HL-60 (cell line): ENCODE measurements at regions not wholly inside any gene's neighbourhood (a gene's known extent, or its start where the extent isn't known, plus 50 kb on each side); places are given as distances from the start of the nearest gene placed in this dataset.

ENCODE experiments used
- DNase-seq, 2 experiments: peaks; one replicate each; pipeline ENCODE4 v3.0.0-alpha.2; 2010 to 2020; ENCODE audit warnings: low read depth in 1 of 2, low spot score in 1 of 2
- H3K27ac ChIP-seq: fragments of 250-450 bp; sonication (Bioruptor Pico); replicated peaks from 2 replicates; pipeline ENCODE4 v1.5.1; 2020; ENCODE audit warnings: mild to moderate bottlenecking, moderate library complexity
- H3K27me3 ChIP-seq: fragments of 250-450 bp; sonication (Bioruptor Pico); 2 replicates; pipeline ENCODE4 v1.5.1; 2021; ENCODE audit warnings: mild to moderate bottlenecking, moderate library complexity; ENCODE audit not compliant: insufficient read depth, poor library complexity, severe bottlenecking
- H3K4me3 ChIP-seq: replicated peaks from 2 replicates; pipeline ENCODE4 v1.5.1; 2011; ENCODE audit warnings: mild to moderate bottlenecking, control low read depth, low read length; ENCODE audit not compliant: insufficient read depth
- GABPA ChIP-seq: IDR thresholded peaks from 2 replicates; pipeline ENCODE4 v1.6.1; 2012; ENCODE audit warnings: low read depth
- POLR2AphosphoS5 ChIP-seq: IDR thresholded peaks from 2 replicates; pipeline ENCODE4 v1.6.1; 2012; ENCODE audit warnings: low read depth
- SPI1 ChIP-seq: IDR thresholded peaks from 2 replicates; pipeline ENCODE4 v1.6.1; 2012; ENCODE audit warnings: low read depth, mild to moderate bottlenecking, borderline replicate concordance
- TF ChIP-seq, protein P1 (sequence below): IDR thresholded peaks from one replicate; pipeline ENCODE4 v1.5.1; 2011; ENCODE audit warnings: low read length, control low read depth, inconsistent platforms; ENCODE audit not compliant: insufficient read depth
- TF ChIP-seq, protein P2 (sequence below): IDR thresholded peaks from 2 replicates; pipeline ENCODE4 v1.6.1; 2012; ENCODE audit warnings: low read depth; ENCODE audit not compliant: insufficient replicate concordance

DNA sequence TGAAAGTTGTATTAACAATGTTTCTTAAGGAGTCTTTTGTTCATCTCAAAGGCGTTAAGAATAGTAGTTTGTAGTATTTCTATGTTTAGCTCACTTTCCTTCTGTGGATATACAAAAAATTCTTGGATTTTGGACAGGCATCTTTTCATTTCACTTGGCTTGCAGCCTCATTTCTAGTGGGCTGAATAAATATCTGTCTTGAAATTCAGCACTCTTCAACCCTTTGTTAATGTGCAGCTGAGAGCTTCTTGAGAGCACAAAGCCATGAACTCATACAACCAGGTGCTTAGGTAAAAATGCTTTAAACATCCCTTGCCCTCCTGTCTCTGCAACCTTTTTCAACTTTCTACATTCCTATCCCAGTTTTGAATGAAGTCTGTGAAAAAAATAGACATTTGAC is 1003.2 kb downstream of the C4orf33 start:
- TF ChIP-seq SPI1 (no peak), POLR2AphosphoS5 (no peak), GABPA (no peak)
- TF ChIP-seq, protein P1, sequence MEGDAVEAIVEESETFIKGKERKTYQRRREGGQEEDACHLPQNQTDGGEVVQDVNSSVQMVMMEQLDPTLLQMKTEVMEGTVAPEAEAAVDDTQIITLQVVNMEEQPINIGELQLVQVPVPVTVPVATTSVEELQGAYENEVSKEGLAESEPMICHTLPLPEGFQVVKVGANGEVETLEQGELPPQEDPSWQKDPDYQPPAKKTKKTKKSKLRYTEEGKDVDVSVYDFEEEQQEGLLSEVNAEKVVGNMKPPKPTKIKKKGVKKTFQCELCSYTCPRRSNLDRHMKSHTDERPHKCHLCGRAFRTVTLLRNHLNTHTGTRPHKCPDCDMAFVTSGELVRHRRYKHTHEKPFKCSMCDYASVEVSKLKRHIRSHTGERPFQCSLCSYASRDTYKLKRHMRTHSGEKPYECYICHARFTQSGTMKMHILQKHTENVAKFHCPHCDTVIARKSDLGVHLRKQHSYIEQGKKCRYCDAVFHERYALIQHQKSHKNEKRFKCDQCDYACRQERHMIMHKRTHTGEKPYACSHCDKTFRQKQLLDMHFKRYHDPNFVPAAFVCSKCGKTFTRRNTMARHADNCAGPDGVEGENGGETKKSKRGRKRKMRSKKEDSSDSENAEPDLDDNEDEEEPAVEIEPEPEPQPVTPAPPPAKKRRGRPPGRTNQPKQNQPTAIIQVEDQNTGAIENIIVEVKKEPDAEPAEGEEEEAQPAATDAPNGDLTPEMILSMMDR, result no peak
- TF ChIP-seq, protein P2, sequence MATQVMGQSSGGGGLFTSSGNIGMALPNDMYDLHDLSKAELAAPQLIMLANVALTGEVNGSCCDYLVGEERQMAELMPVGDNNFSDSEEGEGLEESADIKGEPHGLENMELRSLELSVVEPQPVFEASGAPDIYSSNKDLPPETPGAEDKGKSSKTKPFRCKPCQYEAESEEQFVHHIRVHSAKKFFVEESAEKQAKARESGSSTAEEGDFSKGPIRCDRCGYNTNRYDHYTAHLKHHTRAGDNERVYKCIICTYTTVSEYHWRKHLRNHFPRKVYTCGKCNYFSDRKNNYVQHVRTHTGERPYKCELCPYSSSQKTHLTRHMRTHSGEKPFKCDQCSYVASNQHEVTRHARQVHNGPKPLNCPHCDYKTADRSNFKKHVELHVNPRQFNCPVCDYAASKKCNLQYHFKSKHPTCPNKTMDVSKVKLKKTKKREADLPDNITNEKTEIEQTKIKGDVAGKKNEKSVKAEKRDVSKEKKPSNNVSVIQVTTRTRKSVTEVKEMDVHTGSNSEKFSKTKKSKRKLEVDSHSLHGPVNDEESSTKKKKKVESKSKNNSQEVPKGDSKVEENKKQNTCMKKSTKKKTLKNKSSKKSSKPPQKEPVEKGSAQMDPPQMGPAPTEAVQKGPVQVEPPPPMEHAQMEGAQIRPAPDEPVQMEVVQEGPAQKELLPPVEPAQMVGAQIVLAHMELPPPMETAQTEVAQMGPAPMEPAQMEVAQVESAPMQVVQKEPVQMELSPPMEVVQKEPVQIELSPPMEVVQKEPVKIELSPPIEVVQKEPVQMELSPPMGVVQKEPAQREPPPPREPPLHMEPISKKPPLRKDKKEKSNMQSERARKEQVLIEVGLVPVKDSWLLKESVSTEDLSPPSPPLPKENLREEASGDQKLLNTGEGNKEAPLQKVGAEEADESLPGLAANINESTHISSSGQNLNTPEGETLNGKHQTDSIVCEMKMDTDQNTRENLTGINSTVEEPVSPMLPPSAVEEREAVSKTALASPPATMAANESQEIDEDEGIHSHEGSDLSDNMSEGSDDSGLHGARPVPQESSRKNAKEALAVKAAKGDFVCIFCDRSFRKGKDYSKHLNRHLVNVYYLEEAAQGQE, result no peak
- Histone ChIP-seq H3K4me3 (no peak overlapping the region), H3K27ac (no peak overlapping the region), H3K27me3 (no peaks in the 10 kb centered on the region)
- no peak for DNase-seq

DNA sequence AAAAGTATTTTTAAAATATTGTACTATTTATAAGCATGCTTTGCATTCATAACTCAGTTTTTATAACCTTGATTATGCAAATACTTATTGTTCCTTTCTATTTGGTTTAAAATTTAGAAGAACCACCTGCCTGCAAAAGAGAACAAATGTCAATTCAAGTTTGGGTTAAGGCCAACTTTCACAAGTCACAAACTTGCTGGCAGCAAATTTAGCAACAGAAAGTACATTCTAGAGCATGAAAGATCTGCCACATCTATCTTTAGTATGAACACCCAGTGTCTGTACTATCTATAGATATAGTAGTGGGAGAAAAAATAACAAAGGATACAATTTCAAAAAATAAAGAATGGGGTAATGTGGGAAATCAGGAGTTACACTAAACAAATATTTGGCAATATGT is 1014.2 kb downstream of the C4orf33 start:
- no peaks in the 10 kb centered on the region for H3K27me3 ChIP-seq
- H3K27ac ChIP-seq, result no peak overlapping the region
- no peak for DNase-seq
- no peak overlapping the region for H3K4me3 ChIP-seq
- TF ChIP-seq POLR2AphosphoS5, result no peak
- TF ChIP-seq, protein P2, result no peak
- no peak for TF ChIP-seq GABPA
- TF ChIP-seq, protein P1, result no peak
- no peak for TF ChIP-seq SPI1

DNA sequence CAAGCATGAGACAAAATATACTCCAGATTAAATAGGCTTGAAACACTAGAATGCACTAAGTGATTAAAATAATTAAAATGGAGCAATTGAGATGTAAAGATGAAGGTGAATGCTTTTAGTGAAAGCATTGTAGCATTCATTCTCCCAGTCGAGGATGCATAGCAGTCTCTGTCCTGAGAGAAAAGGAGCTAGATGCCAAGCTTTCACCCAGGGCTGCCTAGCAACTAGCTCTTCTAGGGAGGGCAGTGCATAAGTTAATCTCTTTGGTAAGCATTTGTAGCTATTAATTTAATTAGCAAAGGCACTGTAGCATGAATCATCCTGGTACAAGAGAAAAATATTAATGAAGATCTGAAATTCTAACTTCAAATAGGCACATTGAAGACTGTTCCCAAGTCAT is 1014.8 kb downstream of the C4orf33 start:
- TF ChIP-seq, protein P1, result no peak
- TF ChIP-seq, protein P2, result no peak
- no peak for TF ChIP-seq POLR2AphosphoS5
- no peak for TF ChIP-seq SPI1
- no peak for TF ChIP-seq GABPA
- Histone ChIP-seq H3K27ac (no peak overlapping the region), H3K4me3 (no peak overlapping the region), H3K27me3 (no peaks in the 10 kb centered on the region)
- DNase-seq, result no peak
